HG03432 (cell line): ENCODE measurements at regions not wholly inside any gene's neighbourhood (a gene's known extent, or its start where the extent isn't known, plus 50 kb on each side); places are given as distances from the start of the nearest gene placed in this dataset.
"Not testable (repeated sequence)": the region's sequence is repeated elsewhere in the genome, so short reads cannot be mapped to it uniquely, and the experiment has no call there.

Source experiments
- ATAC-seq: cut with Tn5 transposase; IDR thresholded peaks from one replicate; pipeline ENCODE4 v1.9.1; 2021; ENCODE audit warnings: mild to moderate bottlenecking, moderate library complexity; ENCODE audit not compliant: unreplicated experiment

- ATAC-seq, result no peak
These were observed 658.8 kb upstream of the GOT2 start for GRCh38 chr16:59392911-59393310.

- no peak for ATAC-seq
These were observed 657.7 kb upstream of the GOT2 start for GRCh38 chr16:59391617-59392364.

GRCh38 chr16:59385959-59386358, 651.8 kb upstream of the GOT2 start:
- ATAC-seq, result no peak

GRCh38 chr16:59385491-59385890, 651.4 kb upstream of the GOT2 start:
- ATAC-seq, result no peak

- no peak for ATAC-seq
These were observed 639.5 kb upstream of the GOT2 start for GRCh38 chr16:59373632-59374031.

GRCh38 chr16:59370717-59371116, 636.6 kb upstream of the GOT2 start:
- no peak for ATAC-seq

GRCh38 chr16:59369523-59369922, 635.4 kb upstream of the GOT2 start:
- ATAC-seq, result no peak

GRCh38 chr16:59368586-59368985, 634.5 kb upstream of the GOT2 start:
- no peak for ATAC-seq

GRCh38 chr16:59356709-59357108, 622.6 kb upstream of the GOT2 start:
- ATAC-seq, result no peak

- no peak for ATAC-seq
These were observed 622.0 kb upstream of the GOT2 start for GRCh38 chr16:59356144-59356543.

GRCh38 chr16:59355704-59356103, 621.6 kb upstream of the GOT2 start:
- no peak for ATAC-seq

GRCh38 chr16:59351305-59351903, 617.3 kb upstream of the GOT2 start:
- ATAC-seq, result no peak

- no peak for ATAC-seq
These were observed 616.6 kb upstream of the GOT2 start for GRCh38 chr16:59350670-59351069.

- no peak for ATAC-seq
These were observed 608.6 kb upstream of the GOT2 start for GRCh38 chr16:59342669-59343068.

GRCh38 chr16:59341368-59341767, 607.3 kb upstream of the GOT2 start:
- no peak for ATAC-seq

GRCh38 chr16:59339871-59340270, 605.8 kb upstream of the GOT2 start:
- ATAC-seq, result no peak

GRCh38 chr16:59336136-59336695, 602.1 kb upstream of the GOT2 start:
- ATAC-seq, result no peak

GRCh38 chr16:59331708-59332107, 597.6 kb upstream of the GOT2 start:
- ATAC-seq, result not testable (repeated sequence)

- ATAC-seq, result no peak
These were observed 596.0 kb upstream of the GOT2 start for GRCh38 chr16:59330019-59330670.

GRCh38 chr16:59328961-59329360, 594.8 kb upstream of the GOT2 start:
- ATAC-seq, result no peak

GRCh38 chr16:59327894-59328293, 593.8 kb upstream of the GOT2 start:
- ATAC-seq, result no peak

- no peak for ATAC-seq
These were observed 592.8 kb upstream of the GOT2 start for GRCh38 chr16:59326955-59327354.
